Kidney tubule cell (primary cell): ENCODE measurements at regions not wholly inside any gene's neighbourhood (a gene's known extent, or its start where the extent isn't known, plus 50 kb on each side); places are given as distances from the start of the nearest gene placed in this dataset.
"Not testable (repeated sequence)": the region's sequence is repeated elsewhere in the genome, so short reads cannot be mapped to it uniquely, and the experiment has no call there.

Source experiments
- DNase-seq: peaks from one replicate; pipeline ENCODE4 v3.0.0-alpha.2; 2018; ENCODE audit warnings: low spot score

DNA sequence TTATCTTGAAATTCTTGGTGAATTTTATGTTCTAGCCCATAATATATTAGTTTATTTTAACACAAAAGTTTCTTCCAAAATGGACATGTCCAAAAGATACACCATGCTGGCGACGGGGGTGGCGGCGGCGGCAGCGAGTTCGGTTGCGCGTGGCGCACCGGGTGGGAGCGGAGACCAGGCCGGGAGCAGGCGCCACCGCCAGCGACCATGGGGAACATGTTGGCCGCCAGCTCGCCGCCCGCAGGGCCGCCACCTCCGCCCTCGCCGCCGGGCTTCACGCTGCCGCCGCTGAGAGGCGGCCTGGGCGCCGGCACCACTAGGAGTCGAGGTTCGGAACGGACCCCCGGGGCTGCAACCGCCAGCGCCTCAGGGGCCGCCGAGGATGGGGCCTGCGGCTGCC is 167.2 kb downstream of the POTEG start:
- DNase-seq, result not testable (repeated sequence)

DNA sequence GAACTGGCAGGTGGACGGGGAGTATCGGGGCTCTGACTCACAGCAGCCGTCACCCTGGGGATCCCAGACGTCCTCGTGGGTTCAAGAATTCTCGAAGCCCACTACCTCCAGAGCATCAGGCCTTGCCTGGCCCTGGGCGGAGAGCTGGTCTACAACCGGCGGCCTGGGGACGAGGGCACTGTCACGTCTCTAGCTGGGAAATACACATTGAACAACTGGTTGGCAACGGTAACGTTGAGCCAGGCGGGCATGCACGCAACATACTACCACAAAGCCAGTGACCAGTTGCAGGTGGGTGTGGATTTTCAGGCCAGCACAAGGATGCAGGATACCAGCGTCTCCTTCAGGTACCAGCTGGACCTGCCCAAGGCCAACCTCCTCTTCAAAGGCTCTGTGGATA is 166.5 kb downstream of the POTEG start:
- not testable (repeated sequence) for DNase-seq

DNA sequence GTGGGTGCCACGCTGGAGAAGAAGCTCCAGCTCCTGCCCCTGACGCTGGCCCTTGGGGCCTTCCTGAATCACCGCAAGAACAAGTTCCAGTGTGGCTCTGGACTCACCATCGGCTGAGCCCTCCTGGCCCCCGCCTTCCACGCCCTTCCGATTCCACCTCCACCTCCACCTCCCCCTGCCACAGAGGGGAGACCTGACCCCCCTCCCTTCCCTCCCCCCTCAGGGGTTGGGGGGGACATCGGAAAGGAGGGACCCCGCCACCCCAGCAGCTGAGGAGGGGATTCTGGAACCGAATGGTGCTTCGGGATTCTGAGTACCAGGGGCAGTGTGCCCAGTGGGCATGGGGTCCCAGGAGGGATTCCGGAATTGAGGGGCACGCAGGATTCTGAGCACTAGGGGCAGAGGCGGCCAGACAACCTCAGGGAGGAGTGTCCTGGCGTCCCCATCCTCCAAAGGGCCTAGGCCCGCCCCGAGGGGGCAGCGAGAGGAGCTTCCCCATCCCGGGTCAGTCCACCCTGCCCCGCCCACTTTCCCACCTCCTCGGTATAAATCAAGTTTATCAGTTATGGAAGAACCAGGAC is 166.0 kb downstream of the POTEG start:
- DNase-seq, result not testable (repeated sequence)

DNA sequence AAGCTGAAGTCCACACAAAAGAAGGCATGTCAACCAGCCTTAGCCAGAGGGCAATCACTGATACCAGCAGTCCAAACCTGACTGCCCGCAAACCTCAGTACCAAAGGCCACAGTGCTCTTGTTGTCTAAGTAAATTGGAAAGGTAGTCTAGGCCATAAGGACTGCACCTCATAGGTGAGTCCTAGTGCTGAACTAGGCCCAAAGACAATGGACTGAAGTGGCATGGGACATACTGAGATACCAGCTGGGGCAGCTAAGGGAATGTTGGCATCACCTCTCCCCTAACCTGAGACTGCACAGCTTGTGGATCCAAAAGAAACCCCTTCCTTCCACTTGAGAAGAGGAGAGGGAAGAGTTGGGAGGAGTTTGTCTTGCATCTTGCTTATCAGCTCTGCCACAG is 161.9 kb downstream of the POTEG start:
- DNase-seq, result not testable (repeated sequence)

DNA sequence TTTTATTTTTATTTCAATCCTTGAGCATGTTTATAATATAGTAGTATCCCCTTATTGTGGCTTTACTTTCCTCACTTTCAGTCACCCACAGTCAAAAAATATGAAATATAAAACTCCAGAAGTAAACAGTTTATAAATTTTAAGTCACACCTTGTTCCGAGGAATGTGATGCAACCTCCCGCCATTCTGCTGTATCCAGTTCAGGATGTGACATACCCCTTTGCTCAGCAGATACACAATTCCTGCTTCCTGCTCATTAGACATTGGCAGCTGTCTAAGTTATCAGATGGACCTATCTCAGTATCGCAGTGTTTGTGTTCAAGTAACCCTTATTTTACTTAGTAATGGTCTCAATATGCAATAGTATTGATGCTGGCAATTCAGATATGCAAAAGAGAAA is 144.5 kb downstream of the POTEG start:
- DNase-seq, result not testable (repeated sequence)

DNA sequence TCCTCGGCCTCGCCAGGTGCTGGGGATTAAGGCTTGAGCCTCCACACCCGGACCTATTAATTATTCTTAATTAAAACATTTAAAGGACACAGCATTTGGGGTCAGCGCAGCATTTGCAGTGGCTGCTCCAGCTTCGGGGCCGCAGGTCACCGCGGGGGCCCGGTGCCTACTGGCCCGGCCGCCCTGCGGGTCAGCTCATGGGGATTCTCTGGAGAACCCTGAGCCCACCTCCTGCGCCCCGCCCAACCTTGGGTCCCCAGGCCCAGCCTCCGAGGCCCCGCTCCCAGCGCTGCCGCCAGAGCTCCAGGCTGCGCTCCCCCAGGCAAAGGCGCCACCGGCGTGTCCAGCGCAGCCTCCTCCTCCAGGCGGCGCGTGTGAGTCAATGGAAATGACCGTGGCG is 133.9 kb downstream of the POTEG start:
- not testable (repeated sequence) for DNase-seq

DNA sequence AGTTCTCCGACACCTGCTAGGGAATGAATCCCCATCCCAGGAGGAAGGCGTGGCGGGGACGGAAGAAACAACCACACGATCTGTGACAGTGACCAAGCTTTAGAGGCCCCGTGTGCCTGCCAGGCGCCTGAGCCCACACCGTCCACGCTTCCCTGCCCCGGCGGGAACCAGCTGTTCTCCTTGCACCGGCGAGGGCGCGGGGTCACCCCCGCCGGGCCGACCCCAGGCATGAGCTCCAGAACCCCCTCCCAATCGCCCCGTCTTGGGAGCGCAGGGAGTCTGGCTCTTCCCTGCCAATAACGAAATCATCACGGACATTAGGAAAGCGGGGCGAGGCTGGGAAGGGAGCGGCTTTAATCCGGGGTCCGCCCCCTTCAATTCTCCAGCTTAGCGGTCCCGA is 133.3 kb downstream of the POTEG start:
- DNase-seq, result not testable (repeated sequence)

DNA sequence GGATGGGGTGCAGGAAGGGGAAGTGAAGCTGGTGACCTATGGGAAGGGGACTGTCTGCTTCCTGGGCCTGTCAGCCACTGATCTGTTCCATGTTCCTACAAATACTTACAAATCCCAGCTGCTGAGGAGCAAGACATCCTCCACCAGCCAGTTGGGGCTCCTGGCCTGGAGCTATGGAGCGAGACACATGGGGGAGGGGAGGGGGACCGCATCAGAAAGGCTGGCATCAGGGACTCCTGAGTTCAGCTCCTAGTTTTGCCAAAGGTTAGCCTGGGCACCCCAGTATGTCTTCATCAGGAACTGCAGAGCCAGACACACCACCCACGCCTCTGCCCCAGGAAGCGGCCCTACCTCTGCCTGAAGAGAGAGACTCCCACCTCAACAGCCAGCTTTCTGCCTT is 130.3 kb downstream of the POTEG start:
- DNase-seq, result not testable (repeated sequence)

DNA sequence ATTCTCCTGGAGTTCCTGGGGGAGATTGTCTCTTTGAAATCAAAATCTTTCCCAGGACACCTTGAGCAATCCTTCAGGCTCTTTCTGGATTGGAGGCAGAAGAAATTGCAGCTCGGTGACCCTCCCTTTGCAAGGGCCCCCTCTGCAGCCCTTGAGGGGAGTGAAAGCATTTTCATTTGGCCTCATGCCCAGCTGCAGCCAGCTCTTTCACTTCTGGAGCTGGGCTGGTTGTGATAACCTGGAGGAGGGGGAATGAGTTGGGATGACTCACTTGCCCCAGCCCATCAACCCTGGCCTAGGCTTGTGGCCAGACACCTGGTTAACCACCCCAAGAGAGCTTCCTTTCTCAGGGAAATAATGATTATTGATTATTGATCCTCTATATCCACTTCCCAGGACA is 129.7 kb downstream of the POTEG start:
- DNase-seq, result not testable (repeated sequence)

DNA sequence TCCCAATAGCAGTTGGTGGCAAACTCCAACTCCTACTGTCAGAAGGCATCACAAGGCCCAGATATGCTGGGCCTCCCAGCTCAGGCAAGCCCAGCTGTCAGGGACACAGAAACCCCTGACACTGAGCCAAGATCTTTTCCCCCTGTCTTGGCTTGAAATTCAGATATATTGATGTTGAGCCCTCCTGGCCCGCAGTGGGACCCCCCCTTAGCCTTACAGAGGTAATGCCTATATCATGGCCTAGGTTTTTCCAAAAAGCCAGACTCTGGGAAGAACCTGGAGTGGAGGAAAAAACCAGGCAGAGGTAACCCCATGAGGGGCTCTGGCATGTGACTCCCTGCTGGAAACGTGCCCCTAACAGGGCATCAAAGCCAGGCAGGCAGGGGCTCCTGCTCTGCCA is 129.2 kb downstream of the POTEG start:
- not testable (repeated sequence) for DNase-seq

DNA sequence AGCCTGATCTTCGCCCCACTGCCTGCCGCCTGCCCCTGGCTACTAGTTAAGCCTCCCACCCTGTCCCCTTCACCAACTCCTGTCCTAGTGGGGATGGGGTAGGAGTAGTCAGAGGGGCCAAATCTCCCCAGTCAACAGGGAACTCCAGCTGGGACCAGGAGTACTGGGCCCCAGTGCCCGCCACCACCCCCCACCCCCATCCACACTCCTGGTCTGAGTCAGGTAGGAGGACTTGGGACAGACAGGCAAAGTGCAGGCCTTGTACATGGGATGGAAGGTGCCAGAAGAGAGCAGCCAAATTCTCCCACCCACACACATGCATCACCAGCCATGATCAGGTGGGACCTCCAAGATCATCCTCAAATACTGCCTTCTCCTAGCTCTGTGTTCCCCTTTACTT is 128.4 kb downstream of the POTEG start:
- not testable (repeated sequence) for DNase-seq

DNA sequence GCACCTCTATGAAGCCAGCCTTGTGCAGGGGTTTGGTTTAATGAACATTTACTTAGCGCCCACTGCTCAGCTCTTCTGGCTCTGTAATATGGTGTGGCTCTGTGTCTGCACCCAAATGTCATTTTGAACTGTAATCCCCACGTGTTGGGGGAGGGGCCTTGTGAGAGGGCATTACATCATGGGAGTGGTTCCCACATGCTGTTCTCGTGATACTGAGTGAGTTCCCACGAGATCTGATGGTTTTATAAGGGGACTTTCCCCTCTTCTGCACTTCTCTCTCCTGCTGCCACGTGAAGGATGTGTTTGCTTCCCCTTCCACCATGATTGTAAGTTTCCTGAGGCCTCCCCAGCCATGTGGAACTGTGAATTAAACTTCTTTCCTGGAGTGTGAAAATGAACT is 127.7 kb downstream of the POTEG start:
- DNase-seq, result not testable (repeated sequence)

DNA sequence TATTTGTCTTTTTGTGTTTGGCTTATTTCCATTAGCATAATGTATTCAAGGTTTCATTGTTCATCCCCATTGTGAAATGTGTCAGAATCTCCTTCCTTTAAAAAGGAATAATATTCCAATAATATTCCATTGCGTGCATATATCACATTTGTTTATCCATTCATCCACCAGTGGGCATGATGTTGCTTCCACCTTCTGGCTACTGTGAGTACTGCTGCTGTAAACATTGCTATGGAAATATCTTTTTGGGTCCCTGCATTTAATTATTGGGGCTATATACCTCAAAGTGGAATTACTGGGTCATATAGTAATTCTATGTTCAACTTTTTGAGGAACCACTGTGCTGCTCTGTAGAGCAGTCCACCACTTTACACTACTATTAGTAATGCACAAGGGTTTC is 123.1 kb downstream of the POTEG start:
- DNase-seq, result not testable (repeated sequence)

DNA sequence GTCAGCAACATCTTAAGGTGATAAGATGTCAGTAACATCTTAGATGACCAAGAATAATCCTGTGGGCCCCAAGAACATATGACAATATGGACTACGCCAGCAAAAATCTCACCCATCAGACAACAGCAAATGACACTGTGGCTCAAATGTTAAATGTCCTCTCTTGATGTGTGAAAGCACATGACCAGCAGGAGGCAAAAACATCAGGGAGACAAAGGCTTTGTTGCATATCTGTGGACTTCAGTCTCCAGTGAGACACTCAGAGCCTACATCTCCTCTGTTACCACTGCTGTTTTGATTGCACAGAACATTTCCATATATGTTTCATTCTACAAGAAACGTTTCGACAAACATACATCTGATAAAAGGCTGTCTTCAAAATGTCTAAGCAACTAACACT is 103.5 kb downstream of the POTEG start:
- not testable (repeated sequence) for DNase-seq

DNA sequence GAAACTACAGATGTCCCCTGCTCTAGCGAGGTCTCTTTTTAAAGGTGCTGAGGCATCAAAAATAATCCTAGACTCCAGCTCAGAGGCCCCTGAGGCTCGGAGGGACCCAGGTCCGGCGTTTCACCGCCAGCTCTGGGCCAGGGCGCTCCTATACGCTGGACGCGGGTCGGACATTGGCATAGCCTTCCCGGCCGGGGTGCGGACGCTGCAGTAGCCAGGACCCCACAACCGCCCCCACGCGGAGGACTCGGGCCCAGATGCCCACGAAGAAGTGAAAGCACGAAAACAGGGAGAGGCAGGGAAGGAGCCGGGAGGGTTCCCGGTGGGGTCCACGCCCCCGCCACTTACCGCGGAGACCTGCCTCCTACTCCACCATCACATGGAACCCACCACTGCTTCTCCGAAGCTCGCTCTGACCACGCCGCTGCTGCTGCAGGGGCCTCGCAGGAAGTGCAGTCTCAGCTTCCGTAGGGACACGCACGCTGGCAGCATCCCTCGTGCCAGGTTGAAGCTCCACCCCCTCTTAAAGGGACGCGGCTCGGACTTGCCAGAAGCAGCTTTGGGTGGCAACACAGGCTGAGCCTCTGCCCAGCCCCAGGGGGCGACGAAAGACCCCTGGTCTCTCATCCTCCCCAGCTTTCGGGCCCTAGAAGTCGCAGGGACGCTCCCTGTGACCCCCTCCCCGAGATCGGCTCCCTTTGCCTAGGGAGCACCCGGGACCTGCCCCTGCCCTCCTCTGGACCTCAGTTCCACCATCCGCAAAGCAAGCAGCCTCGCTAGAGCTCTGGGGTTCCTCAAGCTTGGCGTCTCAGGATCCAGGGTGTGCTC is 96.7 kb downstream of the POTEG start:
- not testable (repeated sequence) for DNase-seq

DNA sequence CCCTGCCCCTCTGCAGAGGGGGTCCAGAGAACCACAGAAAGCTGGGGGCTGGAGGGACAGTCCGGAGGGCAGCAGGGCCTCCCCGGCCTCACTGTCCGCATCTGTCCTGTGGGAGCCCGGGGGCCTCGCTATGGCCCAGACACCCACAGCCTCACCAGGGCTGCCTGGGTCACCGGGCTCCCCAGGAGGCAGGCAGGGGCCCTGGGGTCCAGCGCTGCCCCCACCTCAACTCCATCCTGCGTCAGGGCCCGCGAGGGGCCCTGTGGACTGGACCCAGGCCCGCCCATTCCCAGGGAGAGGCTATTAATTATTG is 96.1 kb downstream of the POTEG start:
- not testable (repeated sequence) for DNase-seq

DNA sequence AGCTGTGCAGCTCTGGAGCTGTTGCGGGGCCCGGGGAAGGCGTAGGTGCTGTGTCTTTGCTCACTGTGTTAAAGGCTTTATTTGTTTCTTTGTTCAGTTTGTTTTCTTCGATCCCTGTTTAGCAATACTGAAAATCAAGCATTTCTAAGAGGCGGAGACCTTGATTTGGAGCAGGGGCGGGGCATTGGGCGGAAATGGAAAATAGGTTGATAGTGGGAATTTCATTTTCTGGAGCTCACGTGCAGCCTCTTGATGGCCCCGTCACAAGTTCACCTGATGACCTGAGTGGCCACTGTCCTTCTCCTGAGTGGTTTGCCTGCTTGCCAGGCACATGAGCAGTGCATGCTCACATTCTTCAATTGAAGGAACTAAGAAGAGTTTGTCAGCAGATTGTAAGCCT is 93.2 kb downstream of the POTEG start:
- not testable (repeated sequence) for DNase-seq

DNA sequence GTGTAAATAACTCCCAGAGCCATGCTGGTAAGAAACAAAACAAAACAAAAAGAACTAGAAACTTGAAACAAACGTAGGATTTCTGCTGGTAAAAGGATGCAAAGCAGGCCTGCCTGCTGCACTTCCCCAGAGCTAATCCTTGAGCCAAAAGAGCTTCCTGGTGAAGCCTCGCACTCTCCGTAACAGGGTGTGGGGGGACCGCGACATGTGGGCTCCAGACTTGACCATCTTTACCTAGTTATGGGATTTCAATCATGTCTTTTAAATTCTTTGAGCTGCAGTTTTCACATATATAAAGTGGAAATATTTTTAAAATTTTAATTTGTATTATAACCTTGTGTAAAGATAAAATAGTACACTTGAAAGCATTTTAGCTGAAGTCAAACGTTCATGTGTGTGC is 92.5 kb downstream of the POTEG start:
- DNase-seq, result not testable (repeated sequence)

DNA sequence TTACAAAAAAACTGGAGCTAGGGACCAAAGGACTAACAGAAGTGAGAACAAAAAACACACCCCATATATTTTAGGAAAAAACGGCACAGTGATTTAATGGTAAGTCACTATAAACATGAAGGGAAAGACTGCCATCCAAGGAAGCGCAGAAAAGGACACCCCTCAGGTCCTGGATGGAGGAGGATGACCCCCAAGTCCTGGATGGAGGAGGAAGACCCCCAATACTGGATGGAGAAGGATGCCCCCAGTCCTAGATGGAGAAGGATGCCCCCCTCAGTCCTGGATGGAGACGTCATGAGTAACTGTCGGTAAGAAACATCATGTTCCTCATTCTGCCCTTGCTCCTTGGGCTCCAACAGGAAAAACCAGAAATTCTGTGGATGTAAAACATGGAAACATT is 89.9 kb downstream of the POTEG start:
- not testable (repeated sequence) for DNase-seq

DNA sequence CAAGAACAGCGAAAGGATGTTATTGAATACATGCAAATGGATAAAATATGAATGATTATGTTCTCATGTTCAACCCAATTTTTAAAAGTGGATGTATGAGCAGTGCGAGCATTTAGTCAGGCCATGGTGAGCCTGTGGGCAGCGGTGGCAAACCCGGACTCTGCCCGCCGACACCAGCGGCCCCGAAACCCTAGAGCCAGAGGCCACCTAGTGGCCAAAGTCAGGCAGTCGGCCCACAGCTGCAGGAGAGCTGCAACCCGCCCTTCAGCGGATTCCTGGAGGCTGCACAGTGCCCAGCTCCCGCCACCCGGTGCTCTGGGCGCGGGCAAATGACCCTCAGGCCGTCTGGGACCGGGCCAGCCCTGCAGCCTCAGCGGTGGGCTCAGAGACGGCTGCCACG is 89.5 kb downstream of the POTEG start:
- DNase-seq, result not testable (repeated sequence)

DNA sequence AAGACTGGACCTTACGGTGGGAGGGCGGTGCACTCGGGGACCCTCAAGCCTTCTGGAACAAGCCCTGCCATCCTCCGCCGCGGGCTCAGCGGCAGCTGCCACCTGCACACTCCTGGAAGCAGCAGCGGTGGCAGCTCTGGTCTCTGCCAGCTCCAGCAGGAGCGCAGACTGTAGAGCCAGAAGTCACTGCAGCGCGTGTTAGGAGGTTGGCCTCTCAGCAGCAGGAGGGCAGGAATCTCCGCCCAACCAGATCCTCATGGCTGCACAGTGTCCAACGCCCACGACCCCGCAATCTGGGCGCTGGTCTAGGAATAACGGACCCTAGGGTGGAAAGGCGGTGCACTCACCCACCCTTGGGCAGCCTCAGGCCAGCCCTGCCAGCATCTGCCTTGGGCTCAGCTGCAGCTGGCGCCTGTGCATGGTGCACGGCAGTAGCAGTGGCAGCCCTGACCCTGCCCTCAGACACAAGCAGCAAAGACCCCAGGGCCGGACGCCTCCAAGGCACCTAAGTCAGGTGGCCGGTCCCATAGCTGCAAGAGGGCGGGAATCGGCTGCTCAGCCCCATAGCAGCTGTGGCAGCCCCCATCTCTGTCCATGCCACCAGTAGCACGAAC is 88.7 kb downstream of the POTEG start:
- not testable (repeated sequence) for DNase-seq

DNA sequence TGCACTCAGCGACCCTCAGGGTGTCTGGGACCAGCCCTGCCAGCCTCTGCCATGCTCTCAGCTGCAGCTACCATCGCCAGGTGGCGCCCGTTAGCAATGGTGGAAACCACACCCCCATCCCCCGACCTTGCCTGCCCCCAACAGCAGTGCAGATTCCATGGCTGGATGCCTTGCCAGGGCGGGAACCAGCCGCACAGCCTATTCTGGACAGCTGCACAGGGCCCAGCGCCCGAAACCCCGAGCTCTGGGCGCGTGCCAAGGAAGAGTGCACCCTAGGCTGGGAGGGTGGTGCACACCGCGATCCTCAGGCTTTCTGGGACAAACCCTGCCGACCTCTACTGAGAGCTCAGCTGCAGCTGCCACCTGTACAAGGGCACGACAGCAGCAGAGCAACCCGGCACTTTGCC is 88.1 kb downstream of the POTEG start:
- peak; percentile 0 for DNase-seq

DNA sequence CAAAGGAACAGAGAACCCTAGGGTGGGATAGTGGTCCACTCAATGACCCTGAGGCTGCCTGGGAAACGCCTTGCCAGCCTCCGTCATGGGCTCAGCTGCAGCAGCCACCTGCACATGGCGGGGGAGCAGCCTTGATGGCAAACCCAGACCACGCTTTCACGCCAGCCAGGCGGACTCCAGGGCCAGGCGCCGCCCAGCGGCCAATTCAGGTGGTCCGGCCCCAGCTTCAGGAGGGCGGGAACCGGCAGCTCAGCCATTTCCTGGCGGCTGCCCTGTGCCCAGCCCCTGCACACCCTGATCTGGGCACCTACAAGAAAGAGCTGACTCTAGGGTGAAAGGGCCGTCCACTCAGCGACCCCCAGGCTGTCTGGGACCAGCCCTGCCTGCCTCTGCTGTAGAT is 87.5 kb downstream of the POTEG start:
- not testable (repeated sequence) for DNase-seq
